Colonic mucosa (tissue), 4 donors: ENCODE measurements at regions not wholly inside any gene's neighbourhood (a gene's known extent, or its start where the extent isn't known, plus 50 kb on each side); places are given as distances from the start of the nearest gene placed in this dataset.

Experiments used
- DNase-seq: peaks from one replicate; pipeline ENCODE4 v3.0.0-alpha.2; 2020
- H3K27ac ChIP-seq: fragments of 200-600 bp; one replicate; pipeline ENCODE4 v1.8.0; 2021
- H3K27me3 ChIP-seq: fragments of 200-600 bp; one replicate; pipeline ENCODE4 v1.8.0; 2021
- H3K36me3 ChIP-seq: fragments of 200-600 bp; one replicate; pipeline ENCODE4 v1.8.0; 2021
- H3K4me1 ChIP-seq: fragments of 200-600 bp; one replicate; pipeline ENCODE4 v1.8.0; 2021; ENCODE audit warnings: mild to moderate bottlenecking
- H3K4me3 ChIP-seq: fragments of 200-600 bp; one replicate; pipeline ENCODE4 v1.8.0; 2021
- H3K9ac ChIP-seq, 2 donors: one replicate each; pipeline ENCODE4 v1.7.0; 2013; ENCODE audit warnings: control low read depth in 2 of 2, low read depth in 2 of 2, low read length in 2 of 2
- H3K9me3 ChIP-seq: fragments of 200-600 bp; one replicate; pipeline ENCODE4 v1.8.0; 2021
- CTCF ChIP-seq: fragments of 200-600 bp; IDR thresholded peaks from one replicate; pipeline ENCODE4 v1.8.0; 2022; ENCODE audit warnings: antibody characterized with exemption, mild to moderate bottlenecking
- intact Hi-C: fragments of 100-400 bp; cut with DNase I; formaldehyde crosslinking; loops from one replicate; pipeline ENCODE4 v1.14.1; 2022
- donor health status: healthy.
- donor health status: DM: no; HTN: no; CAD: no.
- donor health status: DM: no; HTN: no; CAD: no.

DNA sequence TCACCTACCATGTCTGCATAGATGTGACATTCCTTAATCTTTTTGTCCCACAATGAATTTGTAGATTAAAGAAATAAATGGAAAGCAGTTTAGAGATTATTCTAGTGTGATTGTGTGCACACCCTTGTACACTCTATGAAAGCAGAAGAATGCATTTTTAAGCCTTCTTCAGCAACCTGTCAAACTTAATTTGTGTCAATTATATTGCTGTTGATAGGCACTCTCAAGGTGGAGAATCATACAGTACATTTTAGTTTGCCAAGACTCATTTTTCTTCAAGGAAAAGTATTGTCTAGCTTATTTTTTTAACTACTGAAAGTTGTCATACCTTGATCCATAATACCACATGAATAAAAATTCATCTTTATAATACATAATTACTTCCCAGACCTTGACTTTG, 1898.9 kb downstream of the OLFM4 start:
- H3K9me3 ChIP-seq, result no peaks in the 10 kb centered on the region
- H3K36me3 ChIP-seq, result no peaks in the 10 kb centered on the region
- H3K27ac ChIP-seq, result no peak overlapping the region
- no peak overlapping the region for H3K9ac ChIP-seq
- no peaks in the 10 kb centered on the region for H3K27me3 ChIP-seq
- intact Hi-C loops, result no loop called here
- H3K4me3 ChIP-seq, result no peak overlapping the region
- DNase-seq, result no peak
- no peaks in the 10 kb centered on the region for H3K4me1 ChIP-seq
- no peak for TF ChIP-seq CTCF

DNA sequence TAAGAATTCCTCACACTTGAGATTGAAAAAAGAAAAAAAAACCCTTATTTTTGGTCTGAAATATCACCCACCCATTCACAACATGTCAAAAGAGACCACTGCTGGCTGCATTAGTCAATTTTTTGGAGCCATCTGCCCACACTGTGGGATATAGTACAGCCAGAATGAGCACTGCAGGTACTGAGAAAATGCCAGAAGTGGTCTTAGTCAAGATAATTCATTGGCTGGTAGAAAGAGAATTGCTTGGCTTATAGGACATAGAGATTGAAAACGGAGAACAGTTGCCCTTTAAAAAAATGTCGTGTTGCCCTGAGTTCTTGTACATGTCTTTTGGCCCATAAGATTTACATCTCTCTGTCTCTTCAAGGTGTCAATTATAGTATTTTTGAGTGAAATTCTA, 1899.5 kb downstream of the OLFM4 start:
- Histone ChIP-seq H3K9me3 (no peaks in the 10 kb centered on the region), H3K27ac (no peak overlapping the region), H3K9ac (no peak overlapping the region), H3K27me3 (no peaks in the 10 kb centered on the region), H3K4me3 (no peak overlapping the region), H3K4me1 (no peaks in the 10 kb centered on the region), H3K36me3 (no peaks in the 10 kb centered on the region)
- TF ChIP-seq CTCF, result no peak
- intact Hi-C loops, result no loop called here
- no peak for DNase-seq

GRCh38 chr13:54934121-54934520, 1905.5 kb downstream of the OLFM4 start:
- H3K9me3 ChIP-seq, result no peaks in the 10 kb centered on the region
- no peaks in the 10 kb centered on the region for H3K36me3 ChIP-seq
- intact Hi-C loops, result no loop called here
- H3K4me1 ChIP-seq, result no peaks in the 10 kb centered on the region
- H3K4me3 ChIP-seq, result no peak overlapping the region
- no peaks in the 10 kb centered on the region for H3K27me3 ChIP-seq
- DNase-seq, result no peak
- no peak for TF ChIP-seq CTCF
- H3K9ac ChIP-seq, result no peak overlapping the region
- no peak overlapping the region for H3K27ac ChIP-seq

DNA sequence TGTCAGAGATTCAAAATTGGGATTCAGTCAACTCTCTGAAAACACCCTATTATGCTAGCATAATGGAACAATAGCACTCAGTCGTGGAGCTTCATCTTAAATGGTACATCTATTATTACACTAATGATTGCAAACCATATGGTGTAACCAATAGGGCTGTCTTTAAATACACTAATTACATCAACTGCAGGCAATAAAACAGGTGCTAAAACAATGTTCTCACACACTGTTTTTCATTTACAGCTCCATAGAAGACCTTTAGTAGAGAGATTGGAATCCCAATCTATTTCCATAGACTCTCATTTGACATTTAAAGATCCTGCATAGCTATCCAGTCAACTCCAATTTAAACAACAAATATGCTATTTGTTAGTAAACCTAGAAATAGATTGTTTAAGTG, 1917.4 kb downstream of the OLFM4 start:
- no peaks in the 10 kb centered on the region for H3K36me3 ChIP-seq
- intact Hi-C loops, result no loop called here
- H3K4me1 ChIP-seq, result no peaks in the 10 kb centered on the region
- H3K9me3 ChIP-seq, result no peaks in the 10 kb centered on the region
- H3K4me3 ChIP-seq, result no peak overlapping the region
- TF ChIP-seq CTCF, result no peak
- H3K9ac ChIP-seq, result no peak overlapping the region
- no peaks in the 10 kb centered on the region for H3K27me3 ChIP-seq
- DNase-seq, result no peak
- no peak overlapping the region for H3K27ac ChIP-seq

DNA sequence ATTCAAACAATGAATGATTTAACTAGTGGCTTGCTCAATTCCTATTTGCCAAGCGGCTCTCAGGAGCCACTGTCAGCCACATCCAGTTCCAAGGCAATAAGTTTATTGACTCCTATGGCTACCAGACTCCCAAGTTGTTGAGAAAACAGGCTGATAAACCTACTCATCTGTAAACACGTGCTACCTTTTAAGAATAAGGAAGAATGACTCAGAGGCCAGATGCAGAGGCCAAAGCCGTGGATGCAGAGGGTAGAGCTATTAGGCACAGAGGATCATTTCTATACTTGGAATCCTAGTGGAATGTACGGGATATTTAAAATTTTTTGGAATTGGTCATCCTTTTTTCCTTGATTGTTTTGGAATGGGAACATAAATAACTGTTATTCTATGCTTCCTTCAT, 1921.1 kb downstream of the OLFM4 start:
- TF ChIP-seq CTCF, result no peak
- DNase-seq, result no peak
- intact Hi-C loops, result no loop called here
- H3K9ac ChIP-seq, result no peak overlapping the region
- H3K36me3 ChIP-seq, result no peaks in the 10 kb centered on the region
- no peaks in the 10 kb centered on the region for H3K4me1 ChIP-seq
- H3K27ac ChIP-seq, result no peak overlapping the region
- no peaks in the 10 kb centered on the region for H3K9me3 ChIP-seq
- H3K4me3 ChIP-seq, result no peak overlapping the region
- no peaks in the 10 kb centered on the region for H3K27me3 ChIP-seq

GRCh38 chr13:54950546-54950945, 1921.9 kb downstream of the OLFM4 start:
- intact Hi-C loops, result no loop called here
- Histone ChIP-seq H3K9me3 (no peaks in the 10 kb centered on the region), H3K27ac (no peak overlapping the region), H3K4me3 (no peak overlapping the region), H3K27me3 (no peaks in the 10 kb centered on the region), H3K36me3 (no peaks in the 10 kb centered on the region), H3K4me1 (no peaks in the 10 kb centered on the region), H3K9ac (no peak overlapping the region)
- no peak for DNase-seq
- no peak for TF ChIP-seq CTCF
